WTC11 (cell line): ENCODE measurements at regions not wholly inside any gene's neighbourhood (a gene's known extent, or its start where the extent isn't known, plus 50 kb on each side); places are given as distances from the start of the nearest gene placed in this dataset.

Source experiments
- ATAC-seq: fragments of 200-7000 bp; cut with Tn5 transposase; 2 replicates; pipeline ENCODE4 v1.10.0; 2021; ENCODE audit warnings: mild to moderate bottlenecking, moderate library complexity
- CTCF ChIA-PET: fragments of 300-600 bp; sonication (Branson Sonifier 250); formaldehyde crosslinking; loops from one replicate; lab custom pipeline; 2021; ENCODE audit warnings: antibody characterized with exemption; lab: Charles Lee
- POLR2A ChIA-PET: fragments of 350-600 bp; sonication (Branson Sonifier 250); formaldehyde crosslinking; loops from one replicate; lab custom pipeline; 2021; ENCODE audit warnings: antibody characterized with exemption; lab: Charles Lee
- DNase-seq: peaks from one replicate; pipeline ENCODE4 v3.0.0; 2021; ENCODE audit warnings: low spot score
- H3K27ac Mint-ChIP-seq: 2 replicates; pipeline ENCODE4 v1.8.0; 2021; ENCODE audit warnings: mixed read lengths
- H3K27me3 Mint-ChIP-seq: 2 replicates; pipeline ENCODE4 v1.8.0; 2021; ENCODE audit warnings: low read depth, mild to moderate bottlenecking, moderate library complexity, mixed read lengths
- H3K36me3 Mint-ChIP-seq: 2 replicates; pipeline ENCODE4 v1.8.0; 2021; ENCODE audit warnings: mixed read lengths
- H3K4me1 Mint-ChIP-seq: 2 replicates; pipeline ENCODE4 v1.8.0; 2022; ENCODE audit warnings: mixed read lengths
- H3K4me3 Mint-ChIP-seq: 2 replicates; pipeline ENCODE4 v1.8.0; 2021; ENCODE audit warnings: mild to moderate bottlenecking, moderate library complexity, mixed read lengths
- H3K9me3 Mint-ChIP-seq: 2 replicates; pipeline ENCODE4 v1.8.0; 2021; ENCODE audit warnings: mixed read lengths
- ATF2 ChIP-seq: sonication (generic); formaldehyde crosslinking; IDR thresholded peaks from 2 replicates; pipeline ENCODE4 v1.8.1; 2022; ENCODE audit warnings: low read depth, missing genetic modification reagents, borderline replicate concordance
- HMGXB4 ChIP-seq: sonication (generic); formaldehyde crosslinking; IDR thresholded peaks from 2 replicates; pipeline ENCODE4 v1.8.1; 2023; ENCODE audit warnings: mild to moderate bottlenecking, moderate library complexity, missing genetic modification reagents
- IRF2 ChIP-seq: sonication (generic); formaldehyde crosslinking; IDR thresholded peaks from 2 replicates; pipeline ENCODE4 v1.8.0; 2022; ENCODE audit warnings: low read depth, missing genetic modification reagents, borderline replicate concordance
- JUN ChIP-seq: sonication (generic); formaldehyde crosslinking; IDR thresholded peaks from 2 replicates; pipeline ENCODE4 v1.8.0; 2023; ENCODE audit warnings: mild to moderate bottlenecking, missing genetic modification reagents
- NR3C1 ChIP-seq: sonication (generic); formaldehyde crosslinking; conservative IDR thresholded peaks from 2 replicates; pipeline ENCODE4 v1.8.1; 2023; ENCODE audit warnings: low read depth, mild to moderate bottlenecking, missing genetic modification reagents
- OVOL2 ChIP-seq: fragments of 250-450 bp; sonication (Bioruptor Pico); IDR thresholded peaks from 2 replicates; pipeline ENCODE4 v1.9.0; 2021; ENCODE audit warnings: mild to moderate bottlenecking, borderline replicate concordance
- TEAD4 ChIP-seq: sonication (generic); formaldehyde crosslinking; IDR thresholded peaks from 2 replicates; pipeline ENCODE4 v1.8.0; 2022; ENCODE audit warnings: mild to moderate bottlenecking, missing genetic modification reagents
- ZBTB21 ChIP-seq: sonication (generic); formaldehyde crosslinking; IDR thresholded peaks from 2 replicates; pipeline ENCODE4 v1.8.1; 2023; ENCODE audit warnings: mild to moderate bottlenecking, missing genetic modification reagents, borderline replicate concordance
- ZNF121 ChIP-seq: sonication (generic); formaldehyde crosslinking; IDR thresholded peaks from 2 replicates; pipeline ENCODE4 v1.8.0; 2023; ENCODE audit warnings: missing genetic modification reagents
- ZNF138 ChIP-seq: sonication (generic); formaldehyde crosslinking; conservative IDR thresholded peaks from 2 replicates; pipeline ENCODE4 v1.8.1; 2022; ENCODE audit warnings: mild to moderate bottlenecking, moderate library complexity, missing genetic modification reagents
- ZNF219 ChIP-seq: sonication (generic); formaldehyde crosslinking; IDR thresholded peaks from 2 replicates; pipeline ENCODE4 v1.8.0; 2023; ENCODE audit warnings: missing genetic modification reagents, mild to moderate bottlenecking, borderline replicate concordance
- ZNF425 ChIP-seq: fragments of 250-450 bp; sonication (Bioruptor Pico); conservative IDR thresholded peaks from 2 replicates; pipeline ENCODE4 v1.9.0; 2021; ENCODE audit warnings: mild to moderate bottlenecking
- ZSCAN18 ChIP-seq: fragments of 250-450 bp; sonication (Bioruptor Pico); IDR thresholded peaks from 2 replicates; pipeline ENCODE4 v2.1.2; 2022; ENCODE audit warnings: mild to moderate bottlenecking, moderate library complexity
- TF ChIP-seq, protein P1 (sequence below): sonication (generic); formaldehyde crosslinking; IDR thresholded peaks from 2 replicates; pipeline ENCODE4 v1.8.1; 2023; ENCODE audit warnings: mild to moderate bottlenecking, missing genetic modification reagents, borderline replicate concordance

DNA sequence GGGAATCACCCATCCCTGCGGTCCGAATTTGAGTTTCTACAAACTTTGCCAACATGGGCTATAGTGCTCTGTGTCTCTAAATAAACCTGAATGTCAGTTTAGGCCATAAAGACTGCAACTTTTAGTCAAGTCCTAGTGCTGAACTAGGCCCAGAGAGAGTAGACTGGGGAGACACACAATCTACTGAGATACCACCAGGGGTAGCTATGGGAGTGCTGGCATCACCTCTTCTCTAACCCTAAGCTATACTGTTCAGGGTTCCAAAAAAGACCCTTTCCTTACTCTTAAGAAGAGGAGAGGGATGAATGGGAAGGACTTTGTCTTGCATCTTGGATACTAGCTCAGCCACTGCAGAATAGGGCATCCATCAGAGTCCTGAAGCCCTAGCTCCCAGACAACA, 866.7 kb upstream of the PRMT6 start (continued):
- TF ChIP-seq ATF2 (no peak), OVOL2 (CRISPR knock-in tag) (no peak), ZSCAN18 (CRISPR knock-in tag) (no peak)
- TF ChIP-seq, protein P1, sequence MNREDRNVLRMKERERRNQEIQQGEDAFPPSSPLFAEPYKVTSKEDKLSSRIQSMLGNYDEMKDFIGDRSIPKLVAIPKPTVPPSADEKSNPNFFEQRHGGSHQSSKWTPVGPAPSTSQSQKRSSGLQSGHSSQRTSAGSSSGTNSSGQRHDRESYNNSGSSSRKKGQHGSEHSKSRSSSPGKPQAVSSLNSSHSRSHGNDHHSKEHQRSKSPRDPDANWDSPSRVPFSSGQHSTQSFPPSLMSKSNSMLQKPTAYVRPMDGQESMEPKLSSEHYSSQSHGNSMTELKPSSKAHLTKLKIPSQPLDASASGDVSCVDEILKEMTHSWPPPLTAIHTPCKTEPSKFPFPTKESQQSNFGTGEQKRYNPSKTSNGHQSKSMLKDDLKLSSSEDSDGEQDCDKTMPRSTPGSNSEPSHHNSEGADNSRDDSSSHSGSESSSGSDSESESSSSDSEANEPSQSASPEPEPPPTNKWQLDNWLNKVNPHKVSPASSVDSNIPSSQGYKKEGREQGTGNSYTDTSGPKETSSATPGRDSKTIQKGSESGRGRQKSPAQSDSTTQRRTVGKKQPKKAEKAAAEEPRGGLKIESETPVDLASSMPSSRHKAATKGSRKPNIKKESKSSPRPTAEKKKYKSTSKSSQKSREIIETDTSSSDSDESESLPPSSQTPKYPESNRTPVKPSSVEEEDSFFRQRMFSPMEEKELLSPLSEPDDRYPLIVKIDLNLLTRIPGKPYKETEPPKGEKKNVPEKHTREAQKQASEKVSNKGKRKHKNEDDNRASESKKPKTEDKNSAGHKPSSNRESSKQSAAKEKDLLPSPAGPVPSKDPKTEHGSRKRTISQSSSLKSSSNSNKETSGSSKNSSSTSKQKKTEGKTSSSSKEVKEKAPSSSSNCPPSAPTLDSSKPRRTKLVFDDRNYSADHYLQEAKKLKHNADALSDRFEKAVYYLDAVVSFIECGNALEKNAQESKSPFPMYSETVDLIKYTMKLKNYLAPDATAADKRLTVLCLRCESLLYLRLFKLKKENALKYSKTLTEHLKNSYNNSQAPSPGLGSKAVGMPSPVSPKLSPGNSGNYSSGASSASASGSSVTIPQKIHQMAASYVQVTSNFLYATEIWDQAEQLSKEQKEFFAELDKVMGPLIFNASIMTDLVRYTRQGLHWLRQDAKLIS (CRISPR knock-in tag), result no peak

DNA sequence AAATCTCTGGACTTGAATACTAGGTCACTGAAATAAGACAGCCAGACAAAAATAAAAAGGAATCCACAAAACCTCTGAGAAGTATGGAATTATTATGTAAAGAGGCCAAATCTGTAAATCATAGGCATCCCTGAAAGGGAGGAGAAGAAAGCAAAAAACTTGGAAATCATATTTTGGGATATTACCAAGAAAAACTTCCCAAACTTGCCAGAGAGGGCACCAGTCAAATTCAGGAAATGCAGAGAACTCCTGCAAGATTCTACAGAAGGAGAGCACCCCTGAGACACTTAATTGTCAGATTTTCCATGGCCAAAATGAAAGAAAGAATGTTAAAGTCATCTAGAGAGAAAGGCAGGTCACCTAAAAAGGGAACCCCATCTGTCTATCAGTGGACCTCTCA, 862.3 kb upstream of the PRMT6 start:
- H3K4me1 Mint-ChIP-seq, result no peaks in the 10 kb centered on the region

More for the DNA sequence above, 862.3 kb upstream of the PRMT6 start:
- Mint-ChIP-seq H3K36me3 (no peaks in the 10 kb centered on the region), H3K27ac (no peak overlapping the region), H3K9me3 (peaks cover 29% of the 10 kb centered on the region), H3K4me3 (no peak overlapping the region), H3K27me3 (no peaks in the 10 kb centered on the region; the same call in 1 of the 2 replicates)
- no peak for ATAC-seq
- ChIA-PET CTCF (no interaction called here), POLR2A (no interaction called here)
- DNase-seq, result no peak
- no peak for TF ChIP-seq ZNF219
- TF ChIP-seq JUN (CRISPR knock-in tag), result no peak
- no peak for TF ChIP-seq ZNF121
- TF ChIP-seq TEAD4, result no peak
- TF ChIP-seq ZBTB21 (CRISPR knock-in tag), result no peak
- TF ChIP-seq NR3C1, result no peak
- TF ChIP-seq ZNF138, result no peak
- no peak for TF ChIP-seq IRF2 (CRISPR knock-in tag)
- no peak for TF ChIP-seq ZNF425
- TF ChIP-seq HMGXB4 (CRISPR knock-in tag), result no peak
